Caco-2 (cell line): ENCODE measurements at regions not wholly inside any gene's neighbourhood (a gene's known extent, or its start where the extent isn't known, plus 50 kb on each side); places are given as distances from the start of the nearest gene placed in this dataset.

ENCODE experiments used
- BruUV-seq: library from RNA; stranded (reverse); fragments of 400-500 nt; replicated peaks from 2 replicates; lab custom pipeline; 2021; lab: Mats Ljungman, UMichigan
- CTCF ChIA-PET: fragments of 300-600 bp; sonication (Branson Sonifier 250); formaldehyde crosslinking; loops from one replicate; lab custom pipeline; 2022; ENCODE audit warnings: antibody characterized with exemption; lab: Charles Lee
- POLR2A ChIA-PET: fragments of 300-600 bp; sonication (Branson Sonifier 250); formaldehyde crosslinking; loops from one replicate; lab custom pipeline; 2022; ENCODE audit warnings: antibody characterized with exemption; lab: Charles Lee
- DNase-seq, 2 experiments: peaks; one replicate each; pipeline versions ENCODE4 v3.0.0 to v3.0.0-alpha.2; 2020 to 2022
- H3K27me3 ChIP-seq: replicated peaks from 2 replicates; pipeline ENCODE4 v1.6.0; 2011; ENCODE audit warnings: low read length; ENCODE audit not compliant: control insufficient read depth, insufficient read depth
- H3K36me3 ChIP-seq: 2 replicates; pipeline ENCODE4 v1.5.1; 2011; ENCODE audit warnings: low read length; ENCODE audit not compliant: control insufficient read depth, insufficient read depth
- H3K4me1 ChIP-seq: fragments of 250-450 bp; sonication (Bioruptor Pico); 2 replicates; pipeline ENCODE4 v1.5.1; 2020; ENCODE audit warnings: mild to moderate bottlenecking
- H3K4me3 ChIP-seq: 2 replicates; pipeline ENCODE4 v1.5.1; 2011; ENCODE audit warnings: low read depth, mild to moderate bottlenecking, control low read depth, low read length
- H3K9me3 ChIP-seq: fragments of 250-450 bp; sonication (Bioruptor Pico); 2 replicates; pipeline ENCODE4 v1.5.1; 2020; ENCODE audit warnings: mild to moderate bottlenecking, moderate library complexity
- H3K27ac Mint-ChIP-seq: one replicate; pipeline ENCODE4 v1.8.0; 2022; ENCODE audit warnings: mixed read lengths; ENCODE audit not compliant: unreplicated experiment
- H3K27me3 Mint-ChIP-seq: one replicate; pipeline ENCODE4 v1.8.0; 2022; ENCODE audit warnings: mixed read lengths; ENCODE audit not compliant: insufficient read depth, unreplicated experiment
- H3K36me3 Mint-ChIP-seq: one replicate; pipeline ENCODE4 v1.8.0; 2022; ENCODE audit warnings: mild to moderate bottlenecking, mixed read lengths; ENCODE audit not compliant: insufficient read depth, unreplicated experiment
- H3K4me1 Mint-ChIP-seq: one replicate; pipeline ENCODE4 v1.8.0; 2022; ENCODE audit warnings: low read depth, mixed read lengths; ENCODE audit not compliant: unreplicated experiment
- H3K4me3 Mint-ChIP-seq: one replicate; pipeline ENCODE4 v1.8.0; 2022; ENCODE audit warnings: mild to moderate bottlenecking, moderate library complexity, mixed read lengths; ENCODE audit not compliant: unreplicated experiment
- H3K9me3 Mint-ChIP-seq: one replicate; pipeline ENCODE4 v1.8.0; 2022; ENCODE audit warnings: mixed read lengths; ENCODE audit not compliant: unreplicated experiment
- CTCF ChIP-seq, 2 experiments: fragments of 200-600 bp in 1 of 2; IDR thresholded peaks; 1 replicate in 1 of 2; 2 replicates in 1 of 2; pipeline versions ENCODE4 v1.5.1 to v1.8.0; 2011 to 2022; ENCODE audit warnings: antibody characterized with exemption in 1 of 2, control low read depth in 1 of 2, inconsistent platforms in 1 of 2, low read depth in 1 of 2, low read length in 1 of 2, mild to moderate bottlenecking in 1 of 2, moderate library complexity in 1 of 2; ENCODE audit not compliant: insufficient read depth in 1 of 2, severe bottlenecking in 1 of 2, unreplicated experiment in 1 of 2
- intact Hi-C: fragments of 100-400 bp; cut with micrococcal nuclease; formaldehyde crosslinking; loops from one replicate; pipeline ENCODE4 v1.10.0; 2022; ENCODE audit not compliant: unreplicated experiment

- no peaks in the 10 kb centered on the region for H3K36me3 Mint-ChIP-seq
- POLR2A ChIA-PET, result no interaction called here
- BruUV-seq, result no TSS peak
Observed at GRCh38 chr12:114975640-114976310, 291.8 kb upstream of the TBX3 start.

GRCh38 chr12:114974826-114975639 is 291.1 kb upstream of the TBX3 start:
- Mint-ChIP-seq H3K27me3 (no peaks in the 10 kb centered on the region), H3K36me3 (no peaks in the 10 kb centered on the region), H3K27ac (no peak overlapping the region), H3K4me3 (no peak overlapping the region), H3K4me1 (no peaks in the 10 kb centered on the region), H3K9me3 (peaks cover 9% of the 10 kb centered on the region)
- no peaks in the 10 kb centered on the region for H3K27me3 ChIP-seq
- POLR2A ChIA-PET, result no interaction called here
- CTCF ChIA-PET, result no interaction called here
- no peak for DNase-seq
- TF ChIP-seq CTCF (IDR thresholded peaks at IDR 0.05; ENCODE audit: insufficient read depth in 1 of 2, low read depth in 1 of 2, low read length in 1 of 2, severe bottlenecking in 1 of 2, unreplicated experiment in 1 of 2), result no peak
- H3K9me3 ChIP-seq, result no peaks in the 10 kb centered on the region
- intact Hi-C loops, result no loop called here
- H3K36me3 ChIP-seq, result no peaks in the 10 kb centered on the region
- H3K4me3 ChIP-seq, result no peak overlapping the region
- H3K4me1 ChIP-seq, result peaks cover 14% of the 10 kb centered on the region
- BruUV-seq, result no TSS peak

More at GRCh38 chr12:114975640-114976310, 291.8 kb upstream of the TBX3 start:
- Mint-ChIP-seq H3K27ac (no peak overlapping the region), H3K4me1 (no peaks in the 10 kb centered on the region), H3K9me3 (peaks cover 9% of the 10 kb centered on the region), H3K27me3 (no peaks in the 10 kb centered on the region), H3K4me3 (no peak overlapping the region)
- DNase-seq, result no peak
- intact Hi-C loops, result no loop called here
- Histone ChIP-seq H3K9me3 (no peaks in the 10 kb centered on the region), H3K36me3 (no peaks in the 10 kb centered on the region), H3K27me3 (no peaks in the 10 kb centered on the region), H3K4me1 (peaks cover 14% of the 10 kb centered on the region), H3K4me3 (no peak overlapping the region)
- CTCF ChIA-PET, result no interaction called here
- TF ChIP-seq CTCF (IDR thresholded peaks at IDR 0.05; ENCODE audit: insufficient read depth in 1 of 2, low read depth in 1 of 2, low read length in 1 of 2, severe bottlenecking in 1 of 2, unreplicated experiment in 1 of 2), result no peak

DNA sequence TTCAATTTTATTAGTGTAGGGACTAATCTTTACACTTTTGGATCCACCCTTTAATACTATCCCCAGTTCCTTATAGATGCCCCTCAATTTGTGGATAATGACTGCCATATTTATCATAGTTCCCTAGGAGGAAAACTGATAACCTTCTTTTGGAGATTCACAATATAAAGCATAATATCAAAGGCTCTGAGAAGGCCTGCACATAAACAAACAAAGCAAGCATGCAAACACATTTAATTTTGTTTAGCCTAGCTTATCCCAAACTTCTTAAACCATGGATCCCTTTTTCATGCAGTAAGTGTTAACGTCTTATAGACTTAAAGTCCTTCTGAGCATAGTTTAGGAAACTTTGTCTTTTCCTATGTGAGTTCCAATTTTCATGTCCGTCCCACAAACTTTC is 290.4 kb upstream of the TBX3 start:
- Histone ChIP-seq H3K9me3 (no peaks in the 10 kb centered on the region), H3K27me3 (no peaks in the 10 kb centered on the region), H3K4me3 (no peak overlapping the region), H3K4me1 (peaks cover 14% of the 10 kb centered on the region), H3K36me3 (no peaks in the 10 kb centered on the region)
- Mint-ChIP-seq H3K27me3 (no peaks in the 10 kb centered on the region), H3K9me3 (peaks cover 9% of the 10 kb centered on the region), H3K4me1 (no peaks in the 10 kb centered on the region), H3K27ac (no peak overlapping the region), H3K36me3 (no peaks in the 10 kb centered on the region), H3K4me3 (no peak overlapping the region)
- intact Hi-C loops, result no loop called here
- TF ChIP-seq CTCF (IDR thresholded peaks at IDR 0.05; ENCODE audit: insufficient read depth in 1 of 2, low read depth in 1 of 2, low read length in 1 of 2, severe bottlenecking in 1 of 2, unreplicated experiment in 1 of 2), result no peak
- CTCF ChIA-PET, result no interaction called here
- POLR2A ChIA-PET, result no interaction called here
- no peak for DNase-seq
- BruUV-seq, result no TSS peak
